SK-N-SH (cell line): ENCODE measurements at regions not wholly inside any gene's neighbourhood (a gene's known extent, or its start where the extent isn't known, plus 50 kb on each side); places are given as distances from the start of the nearest gene placed in this dataset.

Source experiments
- CHD2 ChIP-seq: fragments of 150-350 bp; IDR thresholded peaks from 2 replicates; pipeline ENCODE4 v1.6.1; 2018; ENCODE audit warnings: low read length; ENCODE audit not compliant: partially characterized antibody
- EP300 ChIP-seq, 2 experiments: IDR thresholded peaks; 2 replicates each; pipeline versions ENCODE4 v1.4.0 to v1.6.1; 2012; ENCODE audit warnings: borderline replicate concordance in 1 of 2, low read depth in 1 of 2, low read length in 1 of 2
- JUND ChIP-seq: IDR thresholded peaks from 2 replicates; pipeline ENCODE4 v1.4.0; 2012
- NRF1 ChIP-seq: IDR thresholded peaks from 2 replicates; pipeline ENCODE4 v1.6.1; 2012; ENCODE audit warnings: low read depth, mild to moderate bottlenecking, low read length
- RCOR1 ChIP-seq: fragments of 150-350 bp; IDR thresholded peaks from 2 replicates; pipeline ENCODE4 v1.6.1; 2017; ENCODE audit warnings: antibody characterized with exemption, low read length
- RXRA ChIP-seq: IDR thresholded peaks from 2 replicates; pipeline ENCODE4 v1.4.0; 2012; ENCODE audit warnings: low read depth, mild to moderate bottlenecking, borderline replicate concordance
- SMC3 ChIP-seq: IDR thresholded peaks from 2 replicates; pipeline ENCODE4 v1.6.1; 2012; ENCODE audit warnings: low read depth, low read length, improper control_type of control experiment
- TCF12 ChIP-seq: IDR thresholded peaks from 2 replicates; pipeline ENCODE4 v1.4.0; 2012
- YY1 ChIP-seq: IDR thresholded peaks from 2 replicates; pipeline ENCODE4 v1.4.0; 2012; ENCODE audit warnings: low read depth, mild to moderate bottlenecking
- TF ChIP-seq, protein P1 (sequence below): fragments of 200-600 bp; sonication (generic); IDR thresholded peaks from 2 replicates; pipeline ENCODE4 v1.6.1; 2017; ENCODE audit warnings: antibody characterized with exemption, mild to moderate bottlenecking, moderate library complexity
- TF ChIP-seq, protein P2 (sequence below): fragments of 150-350 bp; IDR thresholded peaks from 2 replicates; pipeline ENCODE4 v1.6.1; 2017; ENCODE audit warnings: antibody characterized with exemption, low read length, low read depth, borderline replicate concordance

DNA sequence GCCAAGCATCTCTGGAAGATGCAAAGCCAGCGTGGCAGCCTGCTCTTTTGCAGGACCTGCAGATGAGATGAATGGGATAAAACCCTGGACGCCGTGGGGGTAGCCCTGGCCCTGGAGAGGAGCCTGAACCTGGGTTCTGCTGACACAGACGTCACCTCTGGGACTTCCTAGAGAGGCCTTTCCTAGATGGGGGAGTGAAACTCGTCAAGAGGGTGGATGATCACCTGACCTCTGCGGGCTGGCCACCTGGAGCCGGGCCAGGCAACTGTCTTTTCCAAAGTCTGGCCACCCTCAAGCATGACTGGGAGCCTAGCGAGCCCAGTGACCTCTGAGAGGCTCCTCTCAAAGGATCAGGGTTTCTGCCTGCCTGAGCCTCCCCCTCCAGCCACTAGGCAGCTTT, 529.0 kb downstream of the KCNJ18 start:
- TF ChIP-seq, protein P1, sequence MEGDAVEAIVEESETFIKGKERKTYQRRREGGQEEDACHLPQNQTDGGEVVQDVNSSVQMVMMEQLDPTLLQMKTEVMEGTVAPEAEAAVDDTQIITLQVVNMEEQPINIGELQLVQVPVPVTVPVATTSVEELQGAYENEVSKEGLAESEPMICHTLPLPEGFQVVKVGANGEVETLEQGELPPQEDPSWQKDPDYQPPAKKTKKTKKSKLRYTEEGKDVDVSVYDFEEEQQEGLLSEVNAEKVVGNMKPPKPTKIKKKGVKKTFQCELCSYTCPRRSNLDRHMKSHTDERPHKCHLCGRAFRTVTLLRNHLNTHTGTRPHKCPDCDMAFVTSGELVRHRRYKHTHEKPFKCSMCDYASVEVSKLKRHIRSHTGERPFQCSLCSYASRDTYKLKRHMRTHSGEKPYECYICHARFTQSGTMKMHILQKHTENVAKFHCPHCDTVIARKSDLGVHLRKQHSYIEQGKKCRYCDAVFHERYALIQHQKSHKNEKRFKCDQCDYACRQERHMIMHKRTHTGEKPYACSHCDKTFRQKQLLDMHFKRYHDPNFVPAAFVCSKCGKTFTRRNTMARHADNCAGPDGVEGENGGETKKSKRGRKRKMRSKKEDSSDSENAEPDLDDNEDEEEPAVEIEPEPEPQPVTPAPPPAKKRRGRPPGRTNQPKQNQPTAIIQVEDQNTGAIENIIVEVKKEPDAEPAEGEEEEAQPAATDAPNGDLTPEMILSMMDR = no peak
- TF ChIP-seq, protein P2, sequence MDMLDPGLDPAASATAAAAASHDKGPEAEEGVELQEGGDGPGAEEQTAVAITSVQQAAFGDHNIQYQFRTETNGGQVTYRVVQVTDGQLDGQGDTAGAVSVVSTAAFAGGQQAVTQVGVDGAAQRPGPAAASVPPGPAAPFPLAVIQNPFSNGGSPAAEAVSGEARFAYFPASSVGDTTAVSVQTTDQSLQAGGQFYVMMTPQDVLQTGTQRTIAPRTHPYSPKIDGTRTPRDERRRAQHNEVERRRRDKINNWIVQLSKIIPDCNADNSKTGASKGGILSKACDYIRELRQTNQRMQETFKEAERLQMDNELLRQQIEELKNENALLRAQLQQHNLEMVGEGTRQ = no peak
- TF ChIP-seq NRF1 = no peak
- no peak for TF ChIP-seq JUND
- TF ChIP-seq EP300 (IDR thresholded peaks at IDR 0.05; ENCODE audit: borderline replicate concordance in 1 of 2, low read depth in 1 of 2, low read length in 1 of 2) = no peak
- no peak for TF ChIP-seq TCF12
- no peak for TF ChIP-seq CHD2
- TF ChIP-seq SMC3 = no peak
- no peak for TF ChIP-seq YY1
- TF ChIP-seq RCOR1 = no peak
- no peak for TF ChIP-seq RXRA
